ENCODE measurements at regions not wholly inside any gene's neighbourhood (a gene's known extent, or its start where the extent isn't known, plus 50 kb on each side); places are given as distances from the start of the nearest gene placed in this dataset.

GRCh38 chr10:129386415-129387257 is 80.4 kb upstream of the MGMT start:
- H3K27ac ChIP-seq (ENCODE audit: low read depth, low read length), result no peak overlapping the region
- no peaks in the 10 kb centered on the region for H3K9me3 ChIP-seq (ENCODE audit: control insufficient read depth in 3 of 3, low read length in 3 of 3)
- H3K4me1 ChIP-seq (ENCODE audit: control insufficient read depth in 3 of 3, insufficient read depth in 3 of 3, low read length in 3 of 3), result no peaks in the 10 kb centered on the region
- no peaks in the 10 kb centered on the region for H3K36me3 ChIP-seq (ENCODE audit: control insufficient read depth in 3 of 3, insufficient read depth in 3 of 3, low read length in 3 of 3)
- no peak overlapping the region for H3K4me3 ChIP-seq (ENCODE audit: low read length in 3 of 3)
- no peaks in the 10 kb centered on the region for H3K27me3 ChIP-seq (ENCODE audit: control insufficient read depth in 3 of 3, insufficient read depth in 3 of 3, low read length in 3 of 3)
- H3K9ac ChIP-seq (ENCODE audit: low read depth in 1 of 3, low read length in 3 of 3), result no peak overlapping the region

DNA sequence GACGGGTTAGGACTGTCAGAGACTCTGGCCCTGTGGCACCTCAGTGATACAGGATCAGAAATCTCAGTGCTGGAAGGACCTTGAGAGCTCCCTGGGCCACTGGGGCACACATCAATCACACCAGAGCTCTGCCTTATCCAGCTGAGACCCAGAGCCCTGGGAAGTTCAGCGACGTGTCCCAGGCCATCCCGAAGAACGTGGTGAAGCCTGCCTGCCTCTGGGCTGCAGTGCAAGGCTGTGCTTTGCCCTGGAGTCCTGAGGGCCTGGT is 79.8 kb upstream of the MGMT start:
- H3K36me3 ChIP-seq (ENCODE audit: control insufficient read depth in 3 of 3, insufficient read depth in 3 of 3, low read length in 3 of 3), result no peaks in the 10 kb centered on the region
- H3K9ac ChIP-seq (ENCODE audit: low read depth in 1 of 3, low read length in 3 of 3), result no peak overlapping the region
- no peaks in the 10 kb centered on the region for H3K4me1 ChIP-seq (ENCODE audit: control insufficient read depth in 3 of 3, insufficient read depth in 3 of 3, low read length in 3 of 3)
- peaks cover 0 to 2% (median 0%) of the 10 kb centered on the region in 3 donors for H3K27me3 ChIP-seq (ENCODE audit: control insufficient read depth in 3 of 3, insufficient read depth in 3 of 3, low read length in 3 of 3)
- H3K4me3 ChIP-seq (ENCODE audit: low read length in 3 of 3), result no peak overlapping the region
- H3K27ac ChIP-seq (ENCODE audit: low read depth, low read length), result no peak overlapping the region
- no peaks in the 10 kb centered on the region for H3K9me3 ChIP-seq (ENCODE audit: control insufficient read depth in 3 of 3, low read length in 3 of 3)

DNA sequence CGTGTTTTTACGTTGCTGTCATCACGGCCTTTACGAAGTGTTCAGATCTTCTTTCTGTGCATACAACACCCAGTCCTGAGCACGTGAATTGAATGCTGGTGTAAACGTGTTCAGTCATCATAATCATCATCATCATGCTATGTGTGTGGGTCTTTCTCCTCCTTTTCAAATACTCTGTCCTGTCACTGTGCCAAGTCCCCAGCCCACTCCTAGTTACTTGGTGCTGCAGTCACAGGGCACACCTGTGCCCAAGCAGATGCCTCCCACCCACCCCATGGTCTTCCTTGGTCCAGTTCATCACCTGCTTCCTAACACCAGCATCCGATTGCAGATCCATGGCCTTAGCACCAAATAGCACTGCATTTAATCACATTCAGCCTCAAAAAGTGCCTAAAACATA is 78.6 kb upstream of the MGMT start:
- H3K9me3 ChIP-seq (ENCODE audit: control insufficient read depth in 3 of 3, low read length in 3 of 3), result no peaks in the 10 kb centered on the region
- no peak overlapping the region for H3K9ac ChIP-seq (ENCODE audit: low read depth in 1 of 3, low read length in 3 of 3)

DNA sequence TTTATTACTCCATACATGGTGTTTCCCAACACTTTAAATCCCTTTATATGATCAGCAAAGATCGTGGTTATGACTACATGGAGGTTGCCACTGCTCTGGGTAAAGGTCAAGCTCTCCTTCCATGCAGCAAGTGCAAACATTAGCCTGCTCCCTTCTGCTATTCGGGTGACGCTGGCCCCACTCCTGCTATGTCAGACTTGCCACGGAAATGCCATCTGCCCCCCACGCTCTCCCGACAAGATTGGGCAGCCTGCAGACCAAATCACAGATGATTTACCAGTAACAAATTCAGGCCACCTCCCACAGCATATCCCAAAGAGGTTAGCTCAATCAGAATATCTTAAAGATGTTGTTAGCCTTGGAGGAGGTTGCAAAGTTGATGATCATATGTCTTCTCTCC is 77.8 kb upstream of the MGMT start:
- no peaks in the 10 kb centered on the region for H3K4me1 ChIP-seq (ENCODE audit: control insufficient read depth in 3 of 3, insufficient read depth in 3 of 3, low read length in 3 of 3)

More for the DNA sequence above, 78.6 kb upstream of the MGMT start:
- Histone ChIP-seq H3K4me1 (ENCODE audit: control insufficient read depth in 3 of 3, insufficient read depth in 3 of 3, low read length in 3 of 3) (no peaks in the 10 kb centered on the region), H3K4me3 (ENCODE audit: low read length in 3 of 3) (no peak overlapping the region), H3K27ac (ENCODE audit: low read depth, low read length) (no peak overlapping the region), H3K27me3 (ENCODE audit: control insufficient read depth in 3 of 3, insufficient read depth in 3 of 3, low read length in 3 of 3) (peaks cover 0 to 5% (median 0%) of the 10 kb centered on the region in 3 donors), H3K36me3 (ENCODE audit: control insufficient read depth in 3 of 3, insufficient read depth in 3 of 3, low read length in 3 of 3) (no peaks in the 10 kb centered on the region)

DNA sequence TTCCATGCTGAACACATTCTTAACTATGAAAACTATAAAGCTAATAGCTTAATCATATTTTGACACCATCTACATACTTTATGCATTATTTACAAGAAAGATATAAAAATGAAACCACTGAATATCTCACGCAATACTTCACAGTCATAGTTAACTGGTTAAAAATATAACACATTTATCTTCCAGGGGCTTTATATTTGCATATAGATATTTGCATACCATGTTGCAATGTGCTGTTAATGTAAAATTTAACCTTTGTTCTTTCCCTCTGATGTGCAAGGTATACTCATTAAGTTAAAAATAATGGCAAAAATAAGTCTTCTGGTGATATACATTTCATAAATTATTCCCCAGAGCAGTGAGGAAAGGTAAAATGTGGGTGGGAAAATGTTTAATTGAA is 76.9 kb upstream of the MGMT start:
- Histone ChIP-seq H3K27ac (ENCODE audit: low read depth, low read length) (no peak overlapping the region), H3K4me1 (ENCODE audit: control insufficient read depth in 3 of 3, insufficient read depth in 3 of 3, low read length in 3 of 3) (no peaks in the 10 kb centered on the region), H3K4me3 (ENCODE audit: low read length in 3 of 3) (no peak overlapping the region), H3K27me3 (ENCODE audit: control insufficient read depth in 3 of 3, insufficient read depth in 3 of 3, low read length in 3 of 3) (peaks cover 0 to 10% (median 6%) of the 10 kb centered on the region in 3 donors), H3K9me3 (ENCODE audit: control insufficient read depth in 3 of 3, low read length in 3 of 3) (no peaks in the 10 kb centered on the region), H3K36me3 (ENCODE audit: control insufficient read depth in 3 of 3, insufficient read depth in 3 of 3, low read length in 3 of 3) (no peaks in the 10 kb centered on the region), H3K9ac (ENCODE audit: low read depth in 1 of 3, low read length in 3 of 3) (no peak overlapping the region)

More for the DNA sequence above, 77.8 kb upstream of the MGMT start:
- H3K4me3 ChIP-seq (ENCODE audit: low read length in 3 of 3), result no peak overlapping the region
- no peak overlapping the region for H3K9ac ChIP-seq (ENCODE audit: low read depth in 1 of 3, low read length in 3 of 3)
- no peaks in the 10 kb centered on the region for H3K9me3 ChIP-seq (ENCODE audit: control insufficient read depth in 3 of 3, low read length in 3 of 3)
- H3K27me3 ChIP-seq (ENCODE audit: control insufficient read depth in 3 of 3, insufficient read depth in 3 of 3, low read length in 3 of 3), result peaks cover 0 to 5% (median 3%) of the 10 kb centered on the region in 3 donors
- H3K36me3 ChIP-seq (ENCODE audit: control insufficient read depth in 3 of 3, insufficient read depth in 3 of 3, low read length in 3 of 3), result no peaks in the 10 kb centered on the region
- H3K27ac ChIP-seq (ENCODE audit: low read depth, low read length), result no peak overlapping the region

GRCh38 chr10:129390726-129391125 is 76.3 kb upstream of the MGMT start:
- Histone ChIP-seq H3K9ac (ENCODE audit: low read depth in 1 of 3, low read length in 3 of 3) (no peak overlapping the region), H3K27me3 (ENCODE audit: control insufficient read depth in 3 of 3, insufficient read depth in 3 of 3, low read length in 3 of 3) (peaks cover 0 to 13% (median 6%) of the 10 kb centered on the region in 3 donors), H3K36me3 (ENCODE audit: control insufficient read depth in 3 of 3, insufficient read depth in 3 of 3, low read length in 3 of 3) (no peaks in the 10 kb centered on the region), H3K4me3 (ENCODE audit: low read length in 3 of 3) (no peak overlapping the region), H3K4me1 (ENCODE audit: control insufficient read depth in 3 of 3, insufficient read depth in 3 of 3, low read length in 3 of 3) (no peaks in the 10 kb centered on the region), H3K27ac (ENCODE audit: low read depth, low read length) (no peak overlapping the region), H3K9me3 (ENCODE audit: control insufficient read depth in 3 of 3, low read length in 3 of 3) (no peaks in the 10 kb centered on the region)

DNA sequence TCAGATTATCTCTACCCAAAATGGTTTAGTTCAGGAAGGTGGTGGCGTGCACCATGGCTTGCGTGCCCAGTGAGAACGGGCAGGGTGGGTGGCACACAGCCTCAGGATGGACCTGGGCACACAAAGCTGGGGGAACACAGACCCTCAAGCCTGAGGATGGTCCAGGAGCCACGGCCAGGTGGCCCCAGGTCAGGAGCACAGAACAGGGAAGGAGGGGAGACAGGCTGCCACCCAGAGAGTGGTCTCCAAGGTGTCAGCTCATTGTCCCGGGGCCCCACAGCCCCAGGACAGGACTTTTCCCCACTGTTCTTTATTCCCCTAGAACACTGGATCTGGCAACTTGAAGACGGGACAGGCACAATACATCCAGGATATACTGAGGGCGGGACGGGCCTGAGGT is 75.6 kb upstream of the MGMT start:
- Histone ChIP-seq H3K9me3 (ENCODE audit: control insufficient read depth in 3 of 3, low read length in 3 of 3) (no peaks in the 10 kb centered on the region), H3K9ac (ENCODE audit: low read depth in 1 of 3, low read length in 3 of 3) (no peak overlapping the region), H3K4me1 (ENCODE audit: control insufficient read depth in 3 of 3, insufficient read depth in 3 of 3, low read length in 3 of 3) (no peaks in the 10 kb centered on the region), H3K4me3 (ENCODE audit: low read length in 3 of 3) (no peak overlapping the region), H3K27me3 (ENCODE audit: control insufficient read depth in 3 of 3, insufficient read depth in 3 of 3, low read length in 3 of 3) (peaks cover 0 to 13% (median 6%) of the 10 kb centered on the region in 3 donors), H3K27ac (ENCODE audit: low read depth, low read length) (no peak overlapping the region), H3K36me3 (ENCODE audit: control insufficient read depth in 3 of 3, insufficient read depth in 3 of 3, low read length in 3 of 3) (no peaks in the 10 kb centered on the region)

- Histone ChIP-seq H3K27ac (ENCODE audit: low read depth, low read length) (no peak overlapping the region), H3K4me1 (ENCODE audit: control insufficient read depth in 3 of 3, insufficient read depth in 3 of 3, low read length in 3 of 3) (peaks cover 0 to 3% (median 0%) of the 10 kb centered on the region in 3 donors), H3K4me3 (ENCODE audit: low read length in 3 of 3) (no peak overlapping the region), H3K9me3 (ENCODE audit: control insufficient read depth in 3 of 3, low read length in 3 of 3) (no peaks in the 10 kb centered on the region), H3K27me3 (ENCODE audit: control insufficient read depth in 3 of 3, insufficient read depth in 3 of 3, low read length in 3 of 3) (peaks cover 0 to 13% (median 6%) of the 10 kb centered on the region in 3 donors), H3K36me3 (ENCODE audit: control insufficient read depth in 3 of 3, insufficient read depth in 3 of 3, low read length in 3 of 3) (no peaks in the 10 kb centered on the region), H3K9ac (ENCODE audit: low read depth in 1 of 3, low read length in 3 of 3) (no peak overlapping the region)
Measured at GRCh38 chr10:129392855-129393254, 74.2 kb upstream of the MGMT start.

DNA sequence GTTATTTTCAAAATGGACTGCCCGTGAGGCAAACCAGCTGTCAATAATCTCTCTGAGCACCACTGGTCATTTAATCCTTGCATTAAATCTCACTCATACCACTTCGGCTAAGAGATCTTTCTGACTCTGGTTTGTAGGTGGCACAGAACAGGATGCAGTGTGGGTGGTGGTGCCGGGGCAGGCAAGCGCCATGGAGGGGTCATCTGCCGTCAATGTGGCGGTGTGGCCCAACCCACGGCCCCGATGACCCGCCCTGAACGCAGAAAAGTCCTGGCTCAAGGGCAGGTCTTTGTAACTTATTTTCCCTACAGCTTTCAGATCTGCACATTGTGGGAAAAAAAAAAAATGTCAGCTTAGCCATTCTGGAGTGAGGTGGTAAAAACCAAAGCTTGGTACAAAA is 73.2 kb upstream of the MGMT start:
- Histone ChIP-seq H3K27ac (ENCODE audit: low read depth, low read length) (no peak overlapping the region), H3K4me3 (ENCODE audit: low read length in 3 of 3) (no peak overlapping the region), H3K9me3 (ENCODE audit: control insufficient read depth in 3 of 3, low read length in 3 of 3) (no peaks in the 10 kb centered on the region), H3K9ac (ENCODE audit: low read depth in 1 of 3, low read length in 3 of 3) (no peak overlapping the region), H3K27me3 (ENCODE audit: control insufficient read depth in 3 of 3, insufficient read depth in 3 of 3, low read length in 3 of 3) (peaks cover 0 to 13% (median 6%) of the 10 kb centered on the region in 3 donors), H3K4me1 (ENCODE audit: control insufficient read depth in 3 of 3, insufficient read depth in 3 of 3, low read length in 3 of 3) (peaks cover 0 to 3% (median 0%) of the 10 kb centered on the region in 3 donors), H3K36me3 (ENCODE audit: control insufficient read depth in 3 of 3, insufficient read depth in 3 of 3, low read length in 3 of 3) (no peaks in the 10 kb centered on the region)

DNA sequence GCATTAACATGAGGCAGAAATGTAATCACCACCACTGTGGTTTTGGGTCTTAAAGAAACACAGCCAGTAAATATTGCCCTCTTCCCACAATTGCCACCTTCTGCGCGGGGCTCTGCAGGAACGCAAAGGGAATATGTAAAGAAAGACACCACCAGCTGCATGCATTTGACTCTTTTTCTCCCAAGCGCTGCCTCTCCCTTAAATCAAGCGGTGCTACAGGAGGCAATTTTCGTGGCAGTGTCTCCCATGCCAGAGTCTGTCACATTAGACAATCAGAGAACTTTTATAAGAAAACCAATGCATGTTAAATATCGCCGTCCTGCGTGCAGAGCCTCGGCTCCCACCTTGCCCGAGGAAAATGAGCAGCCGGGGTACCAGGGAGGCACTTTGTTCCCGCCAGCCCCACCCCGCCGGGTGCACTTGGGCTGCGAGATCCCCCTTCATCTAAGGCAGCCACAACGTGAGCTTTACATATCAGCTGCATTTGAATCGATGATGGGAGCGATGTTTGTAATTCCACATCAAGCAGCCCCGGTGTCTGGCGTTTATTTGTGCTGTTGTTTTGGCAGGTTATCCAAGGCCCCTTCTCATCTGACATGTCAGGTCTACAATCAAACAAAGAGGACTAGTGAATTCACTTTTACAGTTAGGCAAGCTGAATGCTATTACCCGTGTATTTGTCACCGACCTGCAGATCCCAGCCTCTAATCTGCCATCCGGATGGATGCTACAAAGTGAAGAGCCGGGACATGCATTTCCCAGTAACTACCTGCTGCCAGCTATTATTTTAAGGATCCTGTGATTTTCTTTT is 72.3 kb upstream of the MGMT start:
- Histone ChIP-seq H3K27ac (ENCODE audit: low read depth, low read length) (no peak overlapping the region), H3K27me3 (ENCODE audit: control insufficient read depth in 3 of 3, insufficient read depth in 3 of 3, low read length in 3 of 3) (peaks cover 0 to 13% (median 6%) of the 10 kb centered on the region in 3 donors), H3K36me3 (ENCODE audit: control insufficient read depth in 3 of 3, insufficient read depth in 3 of 3, low read length in 3 of 3) (no peaks in the 10 kb centered on the region), H3K4me3 (ENCODE audit: low read length in 3 of 3) (no peak overlapping the region), H3K9ac (ENCODE audit: low read depth in 1 of 3, low read length in 3 of 3) (no peak overlapping the region), H3K4me1 (ENCODE audit: control insufficient read depth in 3 of 3, insufficient read depth in 3 of 3, low read length in 3 of 3) (peaks cover 0 to 3% (median 0%) of the 10 kb centered on the region in 3 donors), H3K9me3 (ENCODE audit: control insufficient read depth in 3 of 3, low read length in 3 of 3) (no peaks in the 10 kb centered on the region)

Data from skeletal muscle tissue (tissue), 3 donors.